HepG2 (cell line): ENCODE measurements at regions not wholly inside any gene's neighbourhood (a gene's known extent, or its start where the extent isn't known, plus 50 kb on each side); places are given as distances from the start of the nearest gene placed in this dataset.

Experiments used
- ATAC-seq: fragments of 200-7000 bp; cut with Tn5 transposase; 3 replicates; pipeline ENCODE4 v1.9.1; 2020; ENCODE audit warnings: mild to moderate bottlenecking, moderate library complexity
- BruUV-seq: library from RNA; stranded (reverse); fragments of 400-500 nt; replicated peaks from 2 replicates; lab custom pipeline; 2021; lab: Mats Ljungman, UMichigan
- CTCF ChIA-PET: fragments of 300-600 bp; formaldehyde crosslinking; extraction: SDS; loops from one replicate; lab custom pipeline; 2021; ENCODE audit warnings: low total read pairs, inconsistent platforms, low intra/inter-chr PET ratio; lab: Yijun Ruan, JAX
- POLR2A ChIA-PET: fragments of 350-600 bp; sonication (Branson Sonifier 250); formaldehyde crosslinking; loops from one replicate; lab custom pipeline; 2020; ENCODE audit warnings: antibody characterized with exemption, inconsistent platforms; lab: Yijun Ruan, JAX
- DNase-seq: peaks from one replicate; pipeline ENCODE4 v3.0.0-alpha.2; 2015; ENCODE audit warnings: low spot score
- FAIRE-seq: peaks from 3 replicates; lab custom pipeline; 2011; peaks lifted over from hg19 to GRCh38; lab: Jason Lieb, UNC
- H2AFZ ChIP-seq: one replicate; pipeline ENCODE4 v1.6.1; 2011; ENCODE audit warnings: low read length, inconsistent platforms
- H3K27ac ChIP-seq: fragments of 300-600 bp; 3 replicates; pipeline ENCODE4 v1.8.0; 2011; ENCODE audit warnings: mixed run types, mild to moderate bottlenecking, mixed read lengths, low read length, inconsistent platforms; ENCODE audit not compliant: insufficient read depth; ENCODE audit errors: extremely low read length
- H3K27me3 ChIP-seq, 2 experiments: fragments of 200-600 bp in 1 of 2; 2 replicates in 1 of 2; 3 replicates in 1 of 2; pipeline versions ENCODE4 v1.6.0 to v1.8.0; 2011; ENCODE audit warnings: low read length in 2 of 2, mild to moderate bottlenecking in 2 of 2, moderate library complexity in 2 of 2, inconsistent platforms in 1 of 2; ENCODE audit not compliant: insufficient read depth in 2 of 2, control insufficient read depth in 1 of 2
- H3K36me3 ChIP-seq, 2 experiments: fragments of 200-600 bp in 1 of 2; replicated peaks in 1 of 2; 2 replicates in 1 of 2; 3 replicates in 1 of 2; pipeline versions ENCODE4 v1.5.1 to v1.8.0; 2011; ENCODE audit warnings: low read length in 2 of 2, inconsistent platforms in 1 of 2; ENCODE audit not compliant: insufficient read depth in 2 of 2, control insufficient read depth in 1 of 2
- H3K4me1 ChIP-seq: 2 replicates; pipeline ENCODE4 v1.5.1; 2012; ENCODE audit warnings: low read length, inconsistent platforms; ENCODE audit not compliant: insufficient read depth
- H3K4me2 ChIP-seq: 2 replicates; pipeline ENCODE4 v1.6.0; 2011; ENCODE audit warnings: low read depth, low read length, inconsistent platforms
- H3K4me3 ChIP-seq, 3 experiments: fragments of 200-600 bp in 1 of 3; sonication (generic), shearing (Covaris generic) in 1 of 3; replicated peaks in 1 of 3; 2 replicates each; pipeline ENCODE4 v1.5.1; 2011 to 2016; ENCODE audit warnings: low read length in 3 of 3, inconsistent platforms in 2 of 3, low read depth in 2 of 3, mild to moderate bottlenecking in 2 of 3, control low read depth in 1 of 3, mixed read lengths in 1 of 3; ENCODE audit not compliant: insufficient read depth in 1 of 3
- H3K79me2 ChIP-seq: one replicate; pipeline ENCODE4 v1.6.1; 2011; ENCODE audit warnings: low read length, inconsistent platforms; ENCODE audit not compliant: insufficient read depth
- H3K9ac ChIP-seq: 2 replicates; pipeline ENCODE4 v1.6.0; 2011; ENCODE audit warnings: mild to moderate bottlenecking, low read depth, low read length, inconsistent platforms; ENCODE audit not compliant: insufficient read depth
- H3K9me3 ChIP-seq: 2 replicates; pipeline ENCODE4 v1.5.1; 2012; ENCODE audit warnings: mild to moderate bottlenecking, low read length
- H4K20me1 ChIP-seq: 2 replicates; pipeline ENCODE4 v1.6.0; 2011; ENCODE audit warnings: inconsistent platforms, mild to moderate bottlenecking, low read length, moderate library complexity; ENCODE audit not compliant: insufficient read depth
- CENPT ChIP-seq: sonication (generic); formaldehyde crosslinking; IDR thresholded peaks from 2 replicates; pipeline ENCODE4 v1.8.0; 2022; ENCODE audit warnings: low read depth, mild to moderate bottlenecking, moderate library complexity, missing genetic modification reagents
- FOXJ3 ChIP-seq: sonication (generic); formaldehyde crosslinking; IDR thresholded peaks from 2 replicates; pipeline ENCODE4 v1.4.0; 2020; ENCODE audit warnings: missing genetic modification reagents, mild to moderate bottlenecking, borderline replicate concordance
- RBM22 ChIP-seq: fragments of 200-400 bp; formaldehyde crosslinking; optimal IDR thresholded peaks from 2 replicates; pipeline ENCODE3; 2017; ENCODE audit warnings: mild to moderate bottlenecking, low read length, moderate library complexity
- SMAD9 ChIP-seq: sonication (generic); formaldehyde crosslinking; IDR thresholded peaks from 2 replicates; pipeline ENCODE4 v1.5.1; 2020; ENCODE audit warnings: mild to moderate bottlenecking, missing genetic modification reagents
- ZMAT3 ChIP-seq: sonication (generic); formaldehyde crosslinking; conservative IDR thresholded peaks from 2 replicates; pipeline ENCODE4 v1.7.0; 2021; ENCODE audit warnings: missing genetic modification reagents
- ZMYM4 ChIP-seq: sonication (generic); formaldehyde crosslinking; IDR thresholded peaks from 2 replicates; pipeline ENCODE4 v1.8.1; 2023; ENCODE audit warnings: mild to moderate bottlenecking, missing genetic modification reagents
- ZNF12 ChIP-seq: sonication (generic); formaldehyde crosslinking; IDR thresholded peaks from 2 replicates; pipeline ENCODE4 v1.5.0; 2020; ENCODE audit warnings: missing genetic modification reagents
- ZNF124 ChIP-seq: sonication (generic); formaldehyde crosslinking; IDR thresholded peaks from 2 replicates; pipeline ENCODE4 v1.4.0; 2020; ENCODE audit warnings: missing genetic modification reagents
- ZNF282 ChIP-seq: fragments of 450-650 bp; IDR thresholded peaks from 2 replicates; pipeline ENCODE4 v1.6.1; 2018; ENCODE audit not compliant: partially characterized antibody
- ZNF34 ChIP-seq: sonication (generic); formaldehyde crosslinking; IDR thresholded peaks from 2 replicates; pipeline ENCODE4 v1.4.0; 2020; ENCODE audit warnings: mild to moderate bottlenecking, missing genetic modification reagents, borderline replicate concordance
- ZNF556 ChIP-seq: sonication (generic); formaldehyde crosslinking; IDR thresholded peaks from 2 replicates; pipeline ENCODE4 v1.4.0; 2020; ENCODE audit warnings: mild to moderate bottlenecking, missing genetic modification reagents, borderline replicate concordance
- ZNF7 ChIP-seq: IDR thresholded peaks from 2 replicates; pipeline ENCODE4 v1.6.1; 2016; ENCODE audit warnings: missing biosample characterization, missing genetic modification reagents
- ZNF788 ChIP-seq: sonication (generic); formaldehyde crosslinking; IDR thresholded peaks from 2 replicates; pipeline ENCODE4 v1.5.0; 2020; ENCODE audit warnings: mild to moderate bottlenecking, missing genetic modification reagents, borderline replicate concordance
- WGBS: methylation state at CpG from one replicate; pipeline ENCODE4 v1.1.6; 2017; ENCODE audit warnings: low lambda C conversion rate; 5-methylcytosine and 5-hydroxymethylcytosine counted together
- in situ Hi-C: cut with HindIII; loops from 2 replicates; pipeline ENCODE4 v1.10.0; 2017; ENCODE audit warnings: low pct_unique_long_range_greater_than_20kb; ENCODE audit not compliant: extremely low pct_ligation_motif_present
- intact Hi-C: fragments of 100-400 bp; cut with micrococcal nuclease; formaldehyde crosslinking; loops from one replicate; pipeline ENCODE4 v1.10.0; 2022; ENCODE audit not compliant: unreplicated experiment
- TF ChIP-seq, protein P1 (sequence below): sonication (generic); formaldehyde crosslinking; IDR thresholded peaks from 2 replicates; pipeline ENCODE4 v1.4.0; 2020; ENCODE audit warnings: missing genetic modification reagents
- TF ChIP-seq, protein P2 (sequence below): sonication (generic); formaldehyde crosslinking; IDR thresholded peaks from 2 replicates; pipeline ENCODE4 v1.4.0; 2020; ENCODE audit warnings: mild to moderate bottlenecking, missing genetic modification reagents
- TF ChIP-seq, protein P3 (sequence below): sonication (generic); formaldehyde crosslinking; IDR thresholded peaks from 2 replicates; pipeline ENCODE4 v1.4.0; 2020; ENCODE audit warnings: missing genetic modification reagents, borderline replicate concordance
- TF ChIP-seq, protein P4 (sequence below): IDR thresholded peaks from 2 replicates; pipeline ENCODE4 v1.6.1; 2016; ENCODE audit warnings: low read depth, missing genetic modification reagents, missing compliant biosample characterization

DNA sequence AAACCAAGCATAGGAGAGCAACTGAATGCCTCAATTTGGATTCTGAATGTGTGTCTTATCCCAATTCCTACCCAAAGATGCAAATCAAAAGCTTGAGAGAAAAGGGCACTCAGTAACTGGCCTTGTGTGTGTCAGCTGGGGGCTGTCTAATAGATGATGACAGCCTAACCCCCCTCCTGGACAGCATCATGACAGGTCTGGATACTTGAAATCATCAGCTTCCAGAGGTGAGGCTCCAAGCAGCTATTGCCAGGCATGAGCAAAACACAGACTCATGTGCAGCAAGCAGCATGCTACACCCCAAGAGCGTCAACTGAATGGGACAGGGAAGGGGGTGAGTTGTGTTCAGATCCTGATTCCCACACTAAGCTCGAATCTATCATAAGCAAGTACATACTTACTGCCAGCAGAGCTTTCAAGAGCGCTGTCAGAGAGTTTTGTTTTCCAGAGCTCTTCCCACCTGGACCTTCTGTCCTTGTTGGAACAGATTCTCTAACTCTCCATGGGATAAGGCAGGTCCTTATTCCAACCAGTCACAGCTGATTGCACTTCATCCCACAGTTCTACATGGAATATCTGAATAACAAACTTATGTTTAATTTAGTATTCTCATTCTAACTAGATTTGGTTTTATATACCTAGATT is 467.5 kb downstream of the DTWD2 start (continued):
- TF ChIP-seq, protein P1, sequence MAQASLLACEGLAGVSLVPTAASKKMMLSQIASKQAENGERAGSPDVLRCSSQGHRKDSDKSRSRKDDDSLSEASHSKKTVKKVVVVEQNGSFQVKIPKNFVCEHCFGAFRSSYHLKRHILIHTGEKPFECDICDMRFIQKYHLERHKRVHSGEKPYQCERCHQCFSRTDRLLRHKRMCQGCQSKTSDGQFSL: no peak
- TF ChIP-seq, protein P2, sequence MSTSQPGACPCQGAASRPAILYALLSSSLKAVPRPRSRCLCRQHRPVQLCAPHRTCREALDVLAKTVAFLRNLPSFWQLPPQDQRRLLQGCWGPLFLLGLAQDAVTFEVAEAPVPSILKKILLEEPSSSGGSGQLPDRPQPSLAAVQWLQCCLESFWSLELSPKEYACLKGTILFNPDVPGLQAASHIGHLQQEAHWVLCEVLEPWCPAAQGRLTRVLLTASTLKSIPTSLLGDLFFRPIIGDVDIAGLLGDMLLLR (CRISPR knock-in tag): no peak
- no peak for TF ChIP-seq ZNF788 (CRISPR knock-in tag)
- TF ChIP-seq ZNF12 (CRISPR knock-in tag): no peak
- TF ChIP-seq CENPT (CRISPR knock-in tag): no peak

DNA sequence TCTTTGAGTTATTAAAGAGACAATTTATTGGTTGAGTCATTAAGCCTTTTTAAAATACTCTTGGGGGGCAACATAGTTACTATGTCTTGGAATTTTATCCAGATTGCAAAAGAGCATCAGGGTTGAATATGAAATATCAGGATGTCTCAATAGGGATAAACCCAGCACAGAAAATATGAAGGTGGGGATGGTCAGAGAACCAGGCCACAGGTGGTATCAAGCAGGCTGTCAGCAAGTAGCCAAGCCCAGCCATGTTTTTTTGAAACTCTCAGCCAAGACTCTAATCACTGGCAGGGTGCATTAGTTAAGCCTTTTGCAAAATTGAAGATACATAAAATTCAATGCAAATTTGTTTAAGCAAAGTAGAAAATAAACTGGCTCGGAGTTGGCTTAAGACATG is 468.9 kb downstream of the DTWD2 start:
- Histone ChIP-seq H4K20me1 (no peaks in the 10 kb centered on the region), H3K4me3 (no peak overlapping the region), H3K27ac (no peak overlapping the region), H3K9me3 (no peaks in the 10 kb centered on the region), H3K36me3 (no peaks in the 10 kb centered on the region), H3K79me2 (no peaks in the 10 kb centered on the region), H3K27me3 (no peaks in the 10 kb centered on the region), H3K4me2 (no peak overlapping the region), H3K9ac (no peak overlapping the region), H3K4me1 (no peaks in the 10 kb centered on the region), H2AFZ (no peak overlapping the region)
- intact Hi-C loops: no loop called here
- in situ Hi-C loops: no loop called here
- ChIA-PET CTCF (no interaction called here), POLR2A (no interaction called here)
- no TSS peak for BruUV-seq
- no peak for DNase-seq
- no peak for FAIRE-seq
- WGBS: 0% methylated on average over 1 of the region's 1 CpG
- ATAC-seq: no peak
- no peak for TF ChIP-seq ZNF556 (CRISPR knock-in tag)
- TF ChIP-seq, protein P3, sequence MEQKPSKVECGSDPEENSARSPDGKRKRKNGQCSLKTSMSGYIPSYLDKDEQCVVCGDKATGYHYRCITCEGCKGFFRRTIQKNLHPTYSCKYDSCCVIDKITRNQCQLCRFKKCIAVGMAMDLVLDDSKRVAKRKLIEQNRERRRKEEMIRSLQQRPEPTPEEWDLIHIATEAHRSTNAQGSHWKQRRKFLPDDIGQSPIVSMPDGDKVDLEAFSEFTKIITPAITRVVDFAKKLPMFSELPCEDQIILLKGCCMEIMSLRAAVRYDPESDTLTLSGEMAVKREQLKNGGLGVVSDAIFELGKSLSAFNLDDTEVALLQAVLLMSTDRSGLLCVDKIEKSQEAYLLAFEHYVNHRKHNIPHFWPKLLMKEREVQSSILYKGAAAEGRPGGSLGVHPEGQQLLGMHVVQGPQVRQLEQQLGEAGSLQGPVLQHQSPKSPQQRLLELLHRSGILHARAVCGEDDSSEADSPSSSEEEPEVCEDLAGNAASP (CRISPR knock-in tag): no peak
- TF ChIP-seq ZNF124 (CRISPR knock-in tag): no peak
- TF ChIP-seq ZMYM4 (CRISPR knock-in tag): no peak
- TF ChIP-seq, protein P4, sequence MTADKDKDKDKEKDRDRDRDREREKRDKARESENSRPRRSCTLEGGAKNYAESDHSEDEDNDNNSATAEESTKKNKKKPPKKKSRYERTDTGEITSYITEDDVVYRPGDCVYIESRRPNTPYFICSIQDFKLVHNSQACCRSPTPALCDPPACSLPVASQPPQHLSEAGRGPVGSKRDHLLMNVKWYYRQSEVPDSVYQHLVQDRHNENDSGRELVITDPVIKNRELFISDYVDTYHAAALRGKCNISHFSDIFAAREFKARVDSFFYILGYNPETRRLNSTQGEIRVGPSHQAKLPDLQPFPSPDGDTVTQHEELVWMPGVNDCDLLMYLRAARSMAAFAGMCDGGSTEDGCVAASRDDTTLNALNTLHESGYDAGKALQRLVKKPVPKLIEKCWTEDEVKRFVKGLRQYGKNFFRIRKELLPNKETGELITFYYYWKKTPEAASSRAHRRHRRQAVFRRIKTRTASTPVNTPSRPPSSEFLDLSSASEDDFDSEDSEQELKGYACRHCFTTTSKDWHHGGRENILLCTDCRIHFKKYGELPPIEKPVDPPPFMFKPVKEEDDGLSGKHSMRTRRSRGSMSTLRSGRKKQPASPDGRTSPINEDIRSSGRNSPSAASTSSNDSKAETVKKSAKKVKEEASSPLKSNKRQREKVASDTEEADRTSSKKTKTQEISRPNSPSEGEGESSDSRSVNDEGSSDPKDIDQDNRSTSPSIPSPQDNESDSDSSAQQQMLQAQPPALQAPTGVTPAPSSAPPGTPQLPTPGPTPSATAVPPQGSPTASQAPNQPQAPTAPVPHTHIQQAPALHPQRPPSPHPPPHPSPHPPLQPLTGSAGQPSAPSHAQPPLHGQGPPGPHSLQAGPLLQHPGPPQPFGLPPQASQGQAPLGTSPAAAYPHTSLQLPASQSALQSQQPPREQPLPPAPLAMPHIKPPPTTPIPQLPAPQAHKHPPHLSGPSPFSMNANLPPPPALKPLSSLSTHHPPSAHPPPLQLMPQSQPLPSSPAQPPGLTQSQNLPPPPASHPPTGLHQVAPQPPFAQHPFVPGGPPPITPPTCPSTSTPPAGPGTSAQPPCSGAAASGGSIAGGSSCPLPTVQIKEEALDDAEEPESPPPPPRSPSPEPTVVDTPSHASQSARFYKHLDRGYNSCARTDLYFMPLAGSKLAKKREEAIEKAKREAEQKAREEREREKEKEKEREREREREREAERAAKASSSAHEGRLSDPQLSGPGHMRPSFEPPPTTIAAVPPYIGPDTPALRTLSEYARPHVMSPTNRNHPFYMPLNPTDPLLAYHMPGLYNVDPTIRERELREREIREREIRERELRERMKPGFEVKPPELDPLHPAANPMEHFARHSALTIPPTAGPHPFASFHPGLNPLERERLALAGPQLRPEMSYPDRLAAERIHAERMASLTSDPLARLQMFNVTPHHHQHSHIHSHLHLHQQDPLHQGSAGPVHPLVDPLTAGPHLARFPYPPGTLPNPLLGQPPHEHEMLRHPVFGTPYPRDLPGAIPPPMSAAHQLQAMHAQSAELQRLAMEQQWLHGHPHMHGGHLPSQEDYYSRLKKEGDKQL: no peak
- TF ChIP-seq ZNF7 (CRISPR knock-in tag): no peak
- no peak for TF ChIP-seq SMAD9
- TF ChIP-seq FOXJ3 (CRISPR knock-in tag): no peak
- no peak for TF ChIP-seq ZNF282
- no peak for TF ChIP-seq CENPT (CRISPR knock-in tag)
- no peak for TF ChIP-seq ZMAT3 (CRISPR knock-in tag)
- no peak for TF ChIP-seq RBM22
- no peak for TF ChIP-seq ZNF34 (CRISPR knock-in tag)
